ENCODE measurements at regions not wholly inside any gene's neighbourhood (a gene's known extent, or its start where the extent isn't known, plus 50 kb on each side); places are given as distances from the start of the nearest gene placed in this dataset.

- Histone ChIP-seq H3K4me2 (ENCODE audit: insufficient read depth, insufficient read length, low read length) (no peak overlapping the region), H3T11ph (ENCODE audit: low read length) (no peak overlapping the region), H4K5ac (ENCODE audit: insufficient read length, low read depth, low read length) (no peak overlapping the region), H3K23me2 (ENCODE audit: insufficient read length, low read depth, low read length, poor library complexity, severe bottlenecking) (no peaks in the 10 kb centered on the region), H4K20me1 (ENCODE audit: control insufficient read depth, insufficient read depth, insufficient read length) (no peaks in the 10 kb centered on the region), H3K79me1 (ENCODE audit: insufficient read depth, low read depth, low read length, poor library complexity, severe bottlenecking) (no peaks in the 10 kb centered on the region), H3K27ac (ENCODE audit: insufficient read length, low read depth, low read length) (no peak overlapping the region), H3K27me3 (ENCODE audit: insufficient read depth, low read length) (no peaks in the 10 kb centered on the region), H2BK12ac (ENCODE audit: insufficient read length, low read depth, low read length) (no peak overlapping the region), H2AK5ac (ENCODE audit: insufficient read length, low read length) (no peak overlapping the region), H2BK15ac (ENCODE audit: low read depth, low read length) (no peak overlapping the region), H2BK20ac (ENCODE audit: low read depth, low read length, poor library complexity, severe bottlenecking) (no peak overlapping the region), H3K18ac (ENCODE audit: insufficient read length, low read depth, low read length) (no peak overlapping the region), H4K8ac (replicated peaks; ENCODE audit: insufficient read length, low read depth, low read length) (no peak overlapping the region), H3K9me3 (ENCODE audit: control insufficient read depth, low read depth, low read length) (no peaks in the 10 kb centered on the region), H2AFZ (ENCODE audit: low read length) (no peak overlapping the region), H3K9ac (ENCODE audit: extremely low read depth, insufficient read length, low read length) (no peak overlapping the region), H3K23ac (ENCODE audit: insufficient read length, low read depth, low read length) (no peak overlapping the region), H3K56ac (ENCODE audit: insufficient read length, low read depth, low read length) (no peak overlapping the region), H3K14ac (ENCODE audit: insufficient read depth, low read length) (no peak overlapping the region), H4K91ac (ENCODE audit: insufficient read length, low read depth, low read length) (no peak overlapping the region), H3K79me2 (ENCODE audit: insufficient read depth, low read length) (no peaks in the 10 kb centered on the region), H3K4ac (ENCODE audit: low read depth, low read length) (no peak overlapping the region), H3K4me1 (ENCODE audit: insufficient read depth, low read length) (no peaks in the 10 kb centered on the region), H2BK120ac (ENCODE audit: low read depth, low read length, poor library complexity, severe bottlenecking) (no peak overlapping the region), H2BK5ac (ENCODE audit: insufficient read length, low read length) (no peak overlapping the region)
- no peak for DNase-seq
- H3K4me1 Mint-ChIP-seq, result peaks cover 6 to 10% of the 10 kb centered on the region in 2 experiments
- H3K9me3 Mint-ChIP-seq, result no peaks in the 10 kb centered on the region; a peak in 1 of 5 replicates
- H3K27ac Mint-ChIP-seq, result no peak overlapping the region
- no peak for TF ChIP-seq CTCF (conservative IDR thresholded peaks at IDR 0.05)
- no peaks in the 10 kb centered on the region for H3K36me3 Mint-ChIP-seq (ENCODE audit: insufficient read depth in 1 of 3, low read depth in 3 of 3)
- H3K4me3 Mint-ChIP-seq, result no peak overlapping the region
- H3K27me3 Mint-ChIP-seq (ENCODE audit: low read depth), result no peaks in the 10 kb centered on the region; the same call in 1 of the 2 replicates
- WGBS (ENCODE audit: extremely low coverage, insufficient read length, low lambda C conversion rate), result no CpG with 5 or more reads among the region's 1 CpG
These were observed 56.1 kb upstream of the PIAS1 start for GRCh38 chr15:67997996-67998395.
